GM23338 (cell line): ENCODE measurements at regions not wholly inside any gene's neighbourhood (a gene's known extent, or its start where the extent isn't known, plus 50 kb on each side); places are given as distances from the start of the nearest gene placed in this dataset.

Source experiments
- ATAC-seq: fragments of 200-7000 bp; cut with Tn5 transposase; 3 replicates; pipeline ENCODE4 v1.9.1; 2020
- DNase-seq: peaks from one replicate; pipeline ENCODE4 v3.0.0-alpha.2; 2015; ENCODE audit warnings: low spot score
- H2AFZ ChIP-seq: fragments of 200-600 bp; sonication (generic); 2 replicates; pipeline ENCODE4 v1.8.0; 2016; ENCODE audit warnings: antibody characterized with exemption, mild to moderate bottlenecking, moderate library complexity
- H3F3A ChIP-seq: fragments of 200-600 bp; sonication (generic); replicated peaks from 2 replicates; pipeline ENCODE4 v1.8.0; 2017; ENCODE audit warnings: antibody characterized with exemption, mixed run types, low read depth
- H3K27ac ChIP-seq: fragments of 200-600 bp; sonication (generic); 2 replicates; pipeline ENCODE4 v1.6.1; 2016; ENCODE audit warnings: low read depth
- H3K27me3 ChIP-seq: fragments of 200-600 bp; sonication (generic); 2 replicates; pipeline ENCODE4 v1.8.0; 2016; ENCODE audit warnings: mild to moderate bottlenecking, mixed run types, moderate library complexity; ENCODE audit not compliant: insufficient read depth
- H3K36me3 ChIP-seq: fragments of 200-600 bp; sonication (generic); 2 replicates; pipeline ENCODE4 v1.8.0; 2016; ENCODE audit warnings: mild to moderate bottlenecking; ENCODE audit not compliant: insufficient read depth
- H3K4me1 ChIP-seq: fragments of 200-600 bp; sonication (generic); 2 replicates; pipeline ENCODE4 v1.8.0; 2016; ENCODE audit warnings: mild to moderate bottlenecking, moderate library complexity; ENCODE audit not compliant: insufficient read depth
- H3K4me2 ChIP-seq: fragments of 200-600 bp; sonication (generic); 2 replicates; pipeline ENCODE4 v1.7.1; 2017; ENCODE audit warnings: mixed run types
- H3K4me3 ChIP-seq: fragments of 200-600 bp; sonication (generic); 2 replicates; pipeline ENCODE4 v1.6.1; 2016; ENCODE audit warnings: mixed run types
- H3K79me2 ChIP-seq: fragments of 200-600 bp; sonication (generic); replicated peaks from 2 replicates; pipeline ENCODE4 v1.8.0; 2017; ENCODE audit warnings: mild to moderate bottlenecking; ENCODE audit not compliant: insufficient read depth
- H3K9me2 ChIP-seq: fragments of 200-600 bp; sonication (generic); 2 replicates; pipeline ENCODE4 v1.8.0; 2017; ENCODE audit not compliant: insufficient read depth
- H4K20me1 ChIP-seq: fragments of 200-600 bp; sonication (generic); replicated peaks from 2 replicates; pipeline ENCODE4 v1.8.0; 2017; ENCODE audit warnings: mild to moderate bottlenecking; ENCODE audit not compliant: insufficient read depth
- H3K27ac Mint-ChIP-seq: 2 replicates; pipeline ENCODE4 v1.8.0; 2020; ENCODE audit warnings: inconsistent platforms, mild to moderate bottlenecking, moderate library complexity, mixed read lengths
- H3K27me3 Mint-ChIP-seq: 3 replicates; pipeline ENCODE4 v1.8.0; 2022; ENCODE audit warnings: low read depth, mild to moderate bottlenecking, moderate library complexity, mixed read lengths, inconsistent platforms; ENCODE audit not compliant: insufficient read depth, poor library complexity
- H3K36me3 Mint-ChIP-seq: 3 replicates; pipeline ENCODE4 v1.8.0; 2021; ENCODE audit warnings: low read depth, mild to moderate bottlenecking, inconsistent platforms, moderate library complexity, mixed read lengths
- H3K4me1 Mint-ChIP-seq: 3 replicates; pipeline ENCODE4 v1.8.0; 2020; ENCODE audit warnings: mild to moderate bottlenecking, inconsistent platforms, mixed read lengths
- H3K4me3 Mint-ChIP-seq: 3 replicates; pipeline ENCODE4 v1.8.0; 2021; ENCODE audit warnings: moderate library complexity, mild to moderate bottlenecking, inconsistent platforms, mixed read lengths
- H3K9me3 Mint-ChIP-seq: 3 replicates; pipeline ENCODE4 v1.8.0; 2020; ENCODE audit warnings: moderate library complexity, mild to moderate bottlenecking, inconsistent platforms, mixed read lengths
- JUNB ChIP-seq: IDR thresholded peaks from one replicate; pipeline ENCODE4 v1.6.1; 2016; ENCODE audit warnings: antibody characterized with exemption; ENCODE audit not compliant: unreplicated experiment
- POLR2AphosphoS5 ChIP-seq: IDR thresholded peaks from 2 replicates; pipeline ENCODE4 v1.6.1; 2016; ENCODE audit warnings: antibody characterized with exemption, low read depth
- STAT1 ChIP-seq: IDR thresholded peaks from one replicate; pipeline ENCODE4 v1.6.1; 2016; ENCODE audit warnings: antibody characterized with exemption; ENCODE audit not compliant: unreplicated experiment
- TF ChIP-seq, protein P1 (sequence below): fragments of 250-450 bp; sonication (Bioruptor Pico); IDR thresholded peaks from 2 replicates; pipeline ENCODE4 v1.5.0; 2020; ENCODE audit warnings: mild to moderate bottlenecking, moderate library complexity
- TF ChIP-seq, protein P2 (sequence below), 2 experiments: fragments of 200-600 bp in 1 of 2; sonication (generic) in 1 of 2; conservative IDR thresholded peaks; 2 replicates each; pipeline versions ENCODE4 v1.5.1 to v1.6.1; 2016 to 2017; ENCODE audit warnings: antibody characterized with exemption in 2 of 2, low read depth in 2 of 2, mild to moderate bottlenecking in 2 of 2, moderate library complexity in 1 of 2
- TF ChIP-seq, protein P3 (sequence below): IDR thresholded peaks from 2 replicates; pipeline ENCODE4 v1.6.1; 2016; ENCODE audit warnings: antibody characterized with exemption
- TF ChIP-seq, protein P4 (sequence below): IDR thresholded peaks from one replicate; pipeline ENCODE4 v1.6.1; 2018; ENCODE audit warnings: antibody characterized with exemption; ENCODE audit not compliant: unreplicated experiment

DNA sequence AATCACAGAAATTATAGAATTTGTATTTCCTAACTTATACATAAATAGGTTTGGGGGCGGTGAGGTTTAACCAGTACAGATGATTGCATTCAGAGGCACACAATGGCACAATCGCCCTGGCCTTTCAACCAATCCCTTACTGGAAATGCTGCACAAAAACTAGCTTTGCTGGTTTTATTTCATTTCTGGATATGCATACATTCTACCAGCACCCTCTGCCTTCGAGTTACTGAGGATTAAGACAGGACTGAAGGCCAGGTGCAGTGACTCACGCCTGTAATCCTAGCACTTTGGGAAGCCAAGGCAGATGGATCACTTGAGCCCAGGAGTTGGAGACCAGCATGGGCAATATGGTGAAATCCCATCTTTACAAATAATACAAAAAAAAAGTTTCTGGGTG lies 336.1 kb downstream of the ARRDC4 start (continued):
- TF ChIP-seq, protein P1, sequence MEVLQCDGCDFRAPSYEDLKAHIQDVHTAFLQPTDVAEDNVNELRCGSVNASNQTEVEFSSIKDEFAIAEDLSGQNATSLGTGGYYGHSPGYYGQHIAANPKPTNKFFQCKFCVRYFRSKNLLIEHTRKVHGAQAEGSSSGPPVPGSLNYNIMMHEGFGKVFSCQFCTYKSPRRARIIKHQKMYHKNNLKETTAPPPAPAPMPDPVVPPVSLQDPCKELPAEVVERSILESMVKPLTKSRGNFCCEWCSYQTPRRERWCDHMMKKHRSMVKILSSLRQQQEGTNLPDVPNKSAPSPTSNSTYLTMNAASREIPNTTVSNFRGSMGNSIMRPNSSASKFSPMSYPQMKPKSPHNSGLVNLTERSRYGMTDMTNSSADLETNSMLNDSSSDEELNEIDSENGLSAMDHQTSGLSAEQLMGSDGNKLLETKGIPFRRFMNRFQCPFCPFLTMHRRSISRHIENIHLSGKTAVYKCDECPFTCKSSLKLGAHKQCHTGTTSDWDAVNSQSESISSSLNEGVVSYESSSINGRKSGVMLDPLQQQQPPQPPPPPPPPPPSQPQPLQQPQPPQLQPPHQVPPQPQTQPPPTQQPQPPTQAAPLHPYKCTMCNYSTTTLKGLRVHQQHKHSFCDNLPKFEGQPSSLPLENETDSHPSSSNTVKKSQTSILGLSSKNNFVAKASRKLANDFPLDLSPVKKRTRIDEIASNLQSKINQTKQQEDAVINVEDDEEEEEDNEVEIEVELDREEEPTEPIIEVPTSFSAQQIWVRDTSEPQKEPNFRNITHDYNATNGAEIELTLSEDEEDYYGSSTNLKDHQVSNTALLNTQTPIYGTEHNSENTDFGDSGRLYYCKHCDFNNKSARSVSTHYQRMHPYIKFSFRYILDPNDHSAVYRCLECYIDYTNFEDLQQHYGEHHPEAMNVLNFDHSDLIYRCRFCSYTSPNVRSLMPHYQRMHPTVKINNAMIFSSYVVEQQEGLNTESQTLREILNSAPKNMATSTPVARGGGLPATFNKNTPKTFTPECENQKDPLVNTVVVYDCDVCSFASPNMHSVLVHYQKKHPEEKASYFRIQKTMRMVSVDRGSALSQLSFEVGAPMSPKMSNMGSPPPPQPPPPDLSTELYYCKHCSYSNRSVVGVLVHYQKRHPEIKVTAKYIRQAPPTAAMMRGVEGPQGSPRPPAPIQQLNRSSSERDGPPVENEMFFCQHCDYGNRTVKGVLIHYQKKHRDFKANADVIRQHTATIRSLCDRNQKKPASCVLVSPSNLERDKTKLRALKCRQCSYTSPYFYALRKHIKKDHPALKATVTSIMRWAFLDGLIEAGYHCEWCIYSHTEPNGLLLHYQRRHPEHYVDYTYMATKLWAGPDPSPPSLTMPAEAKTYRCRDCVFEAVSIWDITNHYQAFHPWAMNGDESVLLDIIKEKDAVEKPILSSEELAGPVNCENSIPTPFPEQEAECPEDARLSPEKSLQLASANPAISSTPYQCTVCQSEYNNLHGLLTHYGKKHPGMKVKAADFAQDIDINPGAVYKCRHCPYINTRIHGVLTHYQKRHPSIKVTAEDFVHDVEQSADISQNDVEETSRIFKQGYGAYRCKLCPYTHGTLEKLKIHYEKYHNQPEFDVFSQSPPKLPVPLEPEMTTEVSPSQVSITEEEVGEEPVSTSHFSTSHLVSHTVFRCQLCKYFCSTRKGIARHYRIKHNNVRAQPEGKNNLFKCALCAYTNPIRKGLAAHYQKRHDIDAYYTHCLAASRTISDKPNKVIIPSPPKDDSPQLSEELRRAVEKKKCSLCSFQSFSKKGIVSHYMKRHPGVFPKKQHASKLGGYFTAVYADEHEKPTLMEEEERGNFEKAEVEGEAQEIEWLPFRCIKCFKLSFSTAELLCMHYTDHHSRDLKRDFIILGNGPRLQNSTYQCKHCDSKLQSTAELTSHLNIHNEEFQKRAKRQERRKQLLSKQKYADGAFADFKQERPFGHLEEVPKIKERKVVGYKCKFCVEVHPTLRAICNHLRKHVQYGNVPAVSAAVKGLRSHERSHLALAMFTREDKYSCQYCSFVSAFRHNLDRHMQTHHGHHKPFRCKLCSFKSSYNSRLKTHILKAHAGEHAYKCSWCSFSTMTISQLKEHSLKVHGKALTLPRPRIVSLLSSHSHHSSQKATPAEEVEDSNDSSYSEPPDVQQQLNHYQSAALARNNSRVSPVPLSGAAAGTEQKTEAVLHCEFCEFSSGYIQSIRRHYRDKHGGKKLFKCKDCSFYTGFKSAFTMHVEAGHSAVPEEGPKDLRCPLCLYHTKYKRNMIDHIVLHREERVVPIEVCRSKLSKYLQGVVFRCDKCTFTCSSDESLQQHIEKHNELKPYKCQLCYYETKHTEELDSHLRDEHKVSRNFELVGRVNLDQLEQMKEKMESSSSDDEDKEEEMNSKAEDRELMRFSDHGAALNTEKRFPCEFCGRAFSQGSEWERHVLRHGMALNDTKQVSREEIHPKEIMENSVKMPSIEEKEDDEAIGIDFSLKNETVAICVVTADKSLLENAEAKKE = no peak
- TF ChIP-seq POLR2AphosphoS5 = no peak
- TF ChIP-seq, protein P2, sequence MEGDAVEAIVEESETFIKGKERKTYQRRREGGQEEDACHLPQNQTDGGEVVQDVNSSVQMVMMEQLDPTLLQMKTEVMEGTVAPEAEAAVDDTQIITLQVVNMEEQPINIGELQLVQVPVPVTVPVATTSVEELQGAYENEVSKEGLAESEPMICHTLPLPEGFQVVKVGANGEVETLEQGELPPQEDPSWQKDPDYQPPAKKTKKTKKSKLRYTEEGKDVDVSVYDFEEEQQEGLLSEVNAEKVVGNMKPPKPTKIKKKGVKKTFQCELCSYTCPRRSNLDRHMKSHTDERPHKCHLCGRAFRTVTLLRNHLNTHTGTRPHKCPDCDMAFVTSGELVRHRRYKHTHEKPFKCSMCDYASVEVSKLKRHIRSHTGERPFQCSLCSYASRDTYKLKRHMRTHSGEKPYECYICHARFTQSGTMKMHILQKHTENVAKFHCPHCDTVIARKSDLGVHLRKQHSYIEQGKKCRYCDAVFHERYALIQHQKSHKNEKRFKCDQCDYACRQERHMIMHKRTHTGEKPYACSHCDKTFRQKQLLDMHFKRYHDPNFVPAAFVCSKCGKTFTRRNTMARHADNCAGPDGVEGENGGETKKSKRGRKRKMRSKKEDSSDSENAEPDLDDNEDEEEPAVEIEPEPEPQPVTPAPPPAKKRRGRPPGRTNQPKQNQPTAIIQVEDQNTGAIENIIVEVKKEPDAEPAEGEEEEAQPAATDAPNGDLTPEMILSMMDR (conservative IDR thresholded peaks at IDR 0.05; ENCODE audit: low read depth in 2 of 2) = no peak

DNA sequence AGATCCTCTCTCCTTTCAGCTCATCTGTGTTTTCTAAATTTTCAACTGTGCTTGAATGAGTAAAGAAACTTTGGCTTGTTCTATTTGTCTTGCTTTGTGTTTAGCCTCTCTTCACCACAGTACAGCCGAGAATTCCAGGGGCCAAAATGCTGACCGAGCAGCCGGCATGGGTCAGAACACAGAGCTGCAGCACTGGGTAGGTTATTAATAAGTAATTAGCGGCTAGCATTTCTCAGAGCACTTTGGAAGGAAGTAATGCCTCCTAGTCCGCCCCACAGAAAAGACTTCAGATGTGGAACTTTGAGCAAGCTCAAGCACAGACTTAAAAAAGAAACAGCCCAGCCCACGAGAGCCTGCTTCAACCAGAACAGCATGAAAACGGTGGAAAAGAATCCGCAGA lies 343.9 kb downstream of the ARRDC4 start:
- no peak overlapping the region for H3K27ac Mint-ChIP-seq
- no peak overlapping the region for H3K4me3 ChIP-seq
- no peaks in the 10 kb centered on the region for H3K36me3 Mint-ChIP-seq

More for the DNA sequence above, 343.9 kb downstream of the ARRDC4 start:
- H3K4me3 Mint-ChIP-seq = no peak overlapping the region
- H3K79me2 ChIP-seq = no peaks in the 10 kb centered on the region
- no peaks in the 10 kb centered on the region for H3K9me3 Mint-ChIP-seq
- H2AFZ ChIP-seq = 0 out of 2 replicates have a peak overlapping the region, but pooled peaks have one; percentile 14
- H3K27me3 Mint-ChIP-seq = peaks cover 3% of the 10 kb centered on the region
- H3K36me3 ChIP-seq = no peaks in the 10 kb centered on the region
- no peaks in the 10 kb centered on the region for H4K20me1 ChIP-seq
- TF ChIP-seq, protein P3, sequence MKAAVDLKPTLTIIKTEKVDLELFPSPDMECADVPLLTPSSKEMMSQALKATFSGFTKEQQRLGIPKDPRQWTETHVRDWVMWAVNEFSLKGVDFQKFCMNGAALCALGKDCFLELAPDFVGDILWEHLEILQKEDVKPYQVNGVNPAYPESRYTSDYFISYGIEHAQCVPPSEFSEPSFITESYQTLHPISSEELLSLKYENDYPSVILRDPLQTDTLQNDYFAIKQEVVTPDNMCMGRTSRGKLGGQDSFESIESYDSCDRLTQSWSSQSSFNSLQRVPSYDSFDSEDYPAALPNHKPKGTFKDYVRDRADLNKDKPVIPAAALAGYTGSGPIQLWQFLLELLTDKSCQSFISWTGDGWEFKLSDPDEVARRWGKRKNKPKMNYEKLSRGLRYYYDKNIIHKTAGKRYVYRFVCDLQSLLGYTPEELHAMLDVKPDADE = no peak
- TF ChIP-seq STAT1 (no peak), JUNB (no peak)
- TF ChIP-seq, protein P4, sequence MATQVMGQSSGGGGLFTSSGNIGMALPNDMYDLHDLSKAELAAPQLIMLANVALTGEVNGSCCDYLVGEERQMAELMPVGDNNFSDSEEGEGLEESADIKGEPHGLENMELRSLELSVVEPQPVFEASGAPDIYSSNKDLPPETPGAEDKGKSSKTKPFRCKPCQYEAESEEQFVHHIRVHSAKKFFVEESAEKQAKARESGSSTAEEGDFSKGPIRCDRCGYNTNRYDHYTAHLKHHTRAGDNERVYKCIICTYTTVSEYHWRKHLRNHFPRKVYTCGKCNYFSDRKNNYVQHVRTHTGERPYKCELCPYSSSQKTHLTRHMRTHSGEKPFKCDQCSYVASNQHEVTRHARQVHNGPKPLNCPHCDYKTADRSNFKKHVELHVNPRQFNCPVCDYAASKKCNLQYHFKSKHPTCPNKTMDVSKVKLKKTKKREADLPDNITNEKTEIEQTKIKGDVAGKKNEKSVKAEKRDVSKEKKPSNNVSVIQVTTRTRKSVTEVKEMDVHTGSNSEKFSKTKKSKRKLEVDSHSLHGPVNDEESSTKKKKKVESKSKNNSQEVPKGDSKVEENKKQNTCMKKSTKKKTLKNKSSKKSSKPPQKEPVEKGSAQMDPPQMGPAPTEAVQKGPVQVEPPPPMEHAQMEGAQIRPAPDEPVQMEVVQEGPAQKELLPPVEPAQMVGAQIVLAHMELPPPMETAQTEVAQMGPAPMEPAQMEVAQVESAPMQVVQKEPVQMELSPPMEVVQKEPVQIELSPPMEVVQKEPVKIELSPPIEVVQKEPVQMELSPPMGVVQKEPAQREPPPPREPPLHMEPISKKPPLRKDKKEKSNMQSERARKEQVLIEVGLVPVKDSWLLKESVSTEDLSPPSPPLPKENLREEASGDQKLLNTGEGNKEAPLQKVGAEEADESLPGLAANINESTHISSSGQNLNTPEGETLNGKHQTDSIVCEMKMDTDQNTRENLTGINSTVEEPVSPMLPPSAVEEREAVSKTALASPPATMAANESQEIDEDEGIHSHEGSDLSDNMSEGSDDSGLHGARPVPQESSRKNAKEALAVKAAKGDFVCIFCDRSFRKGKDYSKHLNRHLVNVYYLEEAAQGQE = no peak
- no peak for DNase-seq
- no peaks in the 10 kb centered on the region for H3K27me3 ChIP-seq
- no peaks in the 10 kb centered on the region for H3F3A ChIP-seq
- no peaks in the 10 kb centered on the region for H3K4me1 Mint-ChIP-seq
- H3K27ac ChIP-seq = no peak overlapping the region
- no peaks in the 10 kb centered on the region for H3K9me2 ChIP-seq
- no peak overlapping the region for H3K4me2 ChIP-seq
- no peaks in the 10 kb centered on the region for H3K4me1 ChIP-seq
- no peak for ATAC-seq
